HPDE6-E6E7 (cell line): ENCODE measurements at regions not wholly inside any gene's neighbourhood (a gene's known extent, or its start where the extent isn't known, plus 50 kb on each side); places are given as distances from the start of the nearest gene placed in this dataset.

Experiments
- DNase-seq: peaks from one replicate; pipeline ENCODE4 v3.0.0; 2011; ENCODE audit warnings: missing footprints; ENCODE audit errors: extremely low spot score

DNA sequence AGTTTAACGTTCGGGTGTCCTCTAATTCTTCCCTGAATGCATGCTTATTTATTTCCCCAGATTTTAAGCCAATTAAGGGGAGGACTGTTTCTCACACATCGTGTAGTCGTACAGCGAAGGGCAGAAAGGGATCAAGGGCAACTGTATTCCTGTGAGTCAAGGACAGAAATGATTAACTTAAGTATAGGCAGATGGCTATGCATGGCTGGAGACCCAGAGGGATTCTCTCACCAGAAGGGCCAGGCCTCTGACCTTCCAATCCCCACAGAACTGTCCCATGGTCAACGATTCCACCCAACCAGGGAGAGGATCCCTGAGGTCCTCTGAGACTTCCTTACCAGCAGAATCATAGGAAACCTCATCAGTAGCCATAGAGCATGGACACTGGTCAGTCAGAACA, 161.8 kb upstream of the MAP1B start:
- no peak for DNase-seq

DNA sequence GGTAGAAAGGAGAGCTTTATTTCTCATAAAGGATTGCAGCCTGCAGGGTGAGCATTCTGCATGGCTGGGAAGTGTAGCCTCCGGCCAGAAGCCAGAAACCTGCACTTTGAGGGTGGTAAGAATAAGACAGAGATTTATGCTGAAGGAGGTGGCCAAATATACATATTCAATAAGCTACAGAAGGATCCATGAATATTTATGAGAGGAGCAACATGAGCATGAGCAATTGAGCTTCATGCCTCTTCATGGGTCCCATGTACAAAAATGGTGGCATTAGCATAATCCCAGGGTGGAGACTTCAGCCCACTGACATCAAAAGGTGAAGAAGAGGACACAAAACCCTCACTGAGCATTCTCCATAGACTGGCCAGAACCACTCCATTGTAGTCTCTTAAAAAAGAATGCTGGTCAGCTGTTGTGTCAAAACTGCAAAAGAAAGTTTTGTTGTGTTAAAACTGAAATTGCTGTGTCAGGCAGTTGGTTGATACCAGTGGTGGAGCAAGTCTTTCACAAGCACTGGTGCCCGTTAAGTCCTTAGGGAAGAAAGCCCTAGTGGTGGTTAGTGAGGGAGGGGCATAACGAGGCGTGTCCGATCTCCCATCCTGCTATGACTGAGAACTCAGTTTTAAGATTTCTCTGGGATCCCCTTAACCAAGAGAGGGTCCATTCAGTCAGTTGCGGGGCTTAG, 160.8 kb upstream of the MAP1B start:
- DNase-seq, result no peak

DNA sequence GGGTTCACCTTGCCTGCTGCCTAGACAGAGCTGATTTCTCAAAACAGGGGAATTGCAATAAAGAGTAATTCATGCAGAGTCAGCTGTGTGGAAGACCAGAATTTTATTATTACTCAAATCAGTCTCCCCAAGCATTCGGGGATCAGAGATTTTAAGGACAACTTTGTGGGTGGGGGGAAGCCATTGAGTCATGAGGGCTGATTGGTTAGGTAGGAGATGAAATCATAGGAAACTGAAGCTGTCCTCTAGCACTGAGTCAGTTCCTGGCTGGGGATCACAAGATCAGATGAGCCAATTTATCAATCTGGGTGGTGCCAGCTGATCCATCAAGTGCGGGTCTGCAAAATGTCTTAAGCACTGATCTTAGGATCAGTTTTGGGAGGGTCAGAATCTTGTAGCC, 159.1 kb upstream of the MAP1B start:
- no peak for DNase-seq

DNA sequence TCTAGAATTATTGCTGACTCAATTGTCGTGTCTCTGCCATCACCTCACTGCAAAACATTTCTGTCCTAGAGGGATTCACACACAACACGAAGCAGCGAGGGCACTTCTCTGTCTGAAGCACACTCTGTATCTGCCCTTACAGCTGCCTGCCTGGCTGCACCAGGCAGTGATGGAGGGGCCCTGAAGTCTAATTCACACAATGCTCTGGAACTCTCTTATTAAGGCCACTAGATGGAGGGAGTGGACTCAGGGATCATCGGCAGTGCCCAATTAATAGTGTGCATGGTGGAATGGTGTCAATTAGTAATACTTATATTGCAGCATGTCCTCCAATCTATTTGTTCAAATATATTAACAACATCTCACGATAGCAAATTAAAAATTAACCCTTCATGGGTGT, 157.5 kb upstream of the MAP1B start:
- no peak for DNase-seq

DNA sequence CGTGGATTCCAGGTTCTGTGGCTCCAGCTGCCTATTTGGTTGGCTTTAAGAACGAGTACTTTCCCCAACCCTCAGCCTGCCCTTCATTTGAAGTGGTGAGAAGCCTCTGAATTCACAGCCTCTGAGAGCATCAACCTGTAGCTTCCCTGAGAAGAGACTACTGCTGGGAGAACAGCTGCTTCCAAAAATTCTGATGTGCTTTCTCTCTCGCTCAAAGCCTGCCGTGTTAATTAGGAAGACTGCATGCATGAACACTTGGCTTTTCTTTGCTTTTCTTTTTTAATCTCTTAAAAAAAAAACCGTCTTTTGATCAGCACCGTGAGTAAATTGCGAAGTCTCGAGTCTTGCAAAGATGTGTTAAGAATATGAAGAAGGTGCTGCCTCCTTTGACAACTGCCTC, 153.4 kb upstream of the MAP1B start:
- DNase-seq, result no peak

DNA sequence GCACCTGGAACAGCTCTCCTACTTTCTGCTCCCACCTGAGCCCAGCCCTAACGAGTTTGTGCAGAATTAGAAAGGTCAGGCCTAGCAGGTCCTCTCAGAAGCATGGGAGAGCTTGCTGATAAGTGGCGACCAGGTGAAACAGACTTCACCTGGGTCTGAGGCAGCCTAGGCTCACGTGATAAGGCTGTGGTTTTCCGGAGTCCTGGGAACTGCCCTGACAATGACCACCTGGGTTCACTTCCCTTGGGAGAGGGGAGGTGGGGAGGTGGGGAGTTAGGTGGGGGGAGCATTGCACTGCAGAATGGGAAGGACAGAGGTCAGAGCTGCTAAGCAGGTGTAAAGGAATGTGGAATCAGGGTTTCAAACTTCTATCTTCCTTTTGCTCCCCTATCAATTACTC, 152.9 kb upstream of the MAP1B start:
- DNase-seq, result no peak

DNA sequence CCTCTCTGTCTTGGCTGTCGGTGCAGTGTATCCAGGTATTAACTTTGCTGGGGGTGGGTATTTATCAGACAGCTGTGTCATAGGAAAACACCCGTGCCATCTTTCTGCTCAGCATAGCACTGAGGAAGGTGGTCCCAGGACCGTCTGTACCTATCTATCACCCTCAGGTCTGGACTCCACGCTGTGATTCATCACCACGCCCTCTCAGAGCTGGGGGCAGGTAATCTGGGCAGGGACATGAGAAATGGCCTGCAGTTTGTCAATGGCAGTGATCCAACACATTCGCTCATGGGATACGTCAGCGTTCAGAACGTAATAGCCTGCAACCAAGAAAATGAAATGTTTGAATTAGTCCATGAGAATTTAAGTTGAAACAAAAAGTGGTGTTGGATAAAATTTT, 151.6 kb upstream of the MAP1B start:
- peak; percentile 25 for DNase-seq

DNA sequence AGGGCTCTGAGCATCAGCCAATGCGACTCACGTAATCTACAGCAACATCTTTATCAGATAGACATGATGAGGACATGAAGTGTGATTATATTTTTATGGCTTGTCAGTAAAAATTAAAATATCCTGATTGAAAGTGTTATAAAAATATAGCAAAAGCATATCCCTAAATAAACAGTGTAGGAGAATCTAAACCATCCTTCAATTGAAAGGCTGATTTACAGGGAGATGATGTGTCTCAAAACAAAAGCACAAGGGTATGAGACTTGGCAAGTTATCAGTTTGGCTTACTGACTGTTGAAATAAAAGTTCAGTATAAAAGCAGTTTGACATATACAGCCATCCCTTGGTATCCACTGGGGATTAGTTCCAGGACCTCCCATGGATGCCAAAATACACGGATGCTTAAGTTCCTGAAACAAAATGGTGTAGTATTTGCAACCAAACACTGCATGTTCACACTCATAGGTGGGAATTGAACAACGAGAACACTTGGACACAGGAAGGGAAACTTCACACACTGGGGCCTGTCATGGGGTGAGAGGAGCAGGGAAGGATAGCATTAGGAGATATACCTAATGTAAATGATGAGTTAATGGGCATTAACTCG, 149.9 kb upstream of the MAP1B start:
- no peak for DNase-seq

DNA sequence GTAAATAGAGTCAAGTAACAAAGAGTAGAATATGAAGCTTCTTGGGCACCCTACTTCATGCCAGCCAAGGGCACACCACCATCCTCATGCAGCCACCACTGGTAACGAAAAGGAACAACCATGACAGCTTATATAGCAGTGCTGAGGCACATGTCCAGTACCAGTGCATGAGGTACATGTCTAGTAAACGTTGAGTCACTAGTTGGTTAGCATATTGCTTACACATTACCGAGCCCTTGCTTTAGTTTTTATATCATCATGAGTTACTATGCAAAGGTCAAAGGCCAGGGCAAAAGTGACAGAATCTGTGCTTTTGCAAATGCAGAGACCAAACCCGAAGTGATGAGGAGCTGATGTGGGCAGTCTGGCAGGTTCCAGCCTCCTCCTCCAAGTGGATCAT, 147.1 kb upstream of the MAP1B start:
- DNase-seq, result no peak

DNA sequence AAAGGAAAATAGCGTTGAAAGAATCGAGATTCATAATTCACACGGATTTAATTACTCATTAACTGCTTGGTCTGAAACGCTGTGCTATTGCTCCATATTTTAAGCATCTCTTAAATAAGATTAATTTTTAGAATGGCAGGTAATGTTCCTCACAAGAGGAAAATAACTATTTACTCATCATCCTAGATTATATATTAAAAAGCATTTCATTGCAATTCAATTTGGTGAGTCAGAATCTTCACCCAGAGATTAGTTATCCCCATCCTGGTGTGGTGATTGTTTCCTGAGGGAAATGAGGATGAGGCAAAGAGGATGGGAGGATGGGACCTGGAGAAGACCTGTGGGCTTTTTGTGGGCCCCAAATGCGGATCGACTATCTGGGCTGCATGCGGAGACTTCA, 145.5 kb upstream of the MAP1B start:
- DNase-seq, result no peak

DNA sequence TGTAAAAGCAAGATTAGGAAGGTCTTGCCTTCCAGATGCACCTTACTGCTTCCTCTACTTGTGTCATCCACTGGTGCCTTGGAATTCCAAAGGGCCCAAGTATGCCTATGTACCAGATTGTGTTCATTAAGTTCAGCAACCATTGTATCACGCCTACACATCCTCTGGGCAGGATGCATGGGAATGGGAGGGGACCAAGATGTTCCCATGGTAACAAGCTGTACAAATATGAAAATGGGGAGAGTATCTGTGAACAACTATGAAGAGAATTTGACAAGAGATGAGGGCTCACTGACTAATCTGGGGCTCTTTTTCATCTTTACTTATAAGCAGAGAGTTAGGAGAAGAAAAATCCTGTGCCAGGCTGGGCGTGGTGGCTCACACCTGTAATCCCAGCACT, 137.8 kb upstream of the MAP1B start:
- no peak for DNase-seq

DNA sequence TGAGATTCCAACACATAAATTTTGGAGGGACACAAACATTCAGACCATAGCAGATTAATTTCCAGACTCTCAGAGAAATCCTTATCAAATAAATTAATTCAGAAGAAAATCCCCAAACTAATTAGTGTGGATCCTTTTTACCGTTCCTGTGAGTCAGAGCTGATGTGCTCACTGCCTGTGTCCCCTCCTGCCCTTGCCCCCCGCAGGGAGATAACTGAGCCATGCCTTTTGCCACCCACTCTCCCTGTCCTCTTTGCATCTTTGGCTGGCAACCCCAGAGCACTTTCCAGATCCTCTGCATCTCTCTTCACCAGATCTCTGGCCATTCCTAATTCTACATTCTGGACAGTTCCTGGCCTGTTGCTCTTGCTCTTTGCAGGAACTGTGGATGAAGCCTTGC, 135.4 kb upstream of the MAP1B start:
- no peak for DNase-seq

DNA sequence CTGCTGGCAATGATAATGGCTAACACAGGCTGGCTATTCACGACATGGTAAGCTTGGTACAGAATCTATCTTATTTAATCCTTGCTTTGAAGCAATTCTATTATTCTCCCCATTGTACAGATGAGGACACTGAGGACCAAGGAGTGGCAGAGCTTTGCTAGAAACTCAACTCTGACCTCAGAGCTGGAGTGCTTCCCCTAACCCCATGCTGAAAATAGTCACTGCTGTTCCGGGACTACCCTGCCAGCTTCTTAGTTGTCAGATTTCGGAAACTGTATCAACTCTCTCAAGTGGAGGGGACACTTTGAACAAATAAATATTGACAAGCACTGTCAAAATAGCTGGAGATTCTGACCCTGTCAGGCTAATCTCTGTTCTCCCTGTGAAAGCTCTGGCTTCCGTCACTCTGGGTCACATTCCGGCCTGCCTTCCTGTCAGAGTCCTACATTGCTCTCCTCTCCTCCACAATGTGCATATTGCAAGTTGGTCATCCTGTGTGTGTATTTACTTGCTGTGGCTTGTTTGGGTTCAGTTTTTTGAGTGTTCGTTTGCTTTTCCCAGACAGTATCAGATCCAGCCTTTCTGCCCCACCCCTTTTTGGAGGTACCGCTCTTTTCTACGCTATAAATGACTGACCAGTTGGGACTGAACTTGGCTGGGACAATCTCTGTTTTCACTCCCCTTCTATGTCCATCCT, 134.3 kb upstream of the MAP1B start:
- no peak for DNase-seq

DNA sequence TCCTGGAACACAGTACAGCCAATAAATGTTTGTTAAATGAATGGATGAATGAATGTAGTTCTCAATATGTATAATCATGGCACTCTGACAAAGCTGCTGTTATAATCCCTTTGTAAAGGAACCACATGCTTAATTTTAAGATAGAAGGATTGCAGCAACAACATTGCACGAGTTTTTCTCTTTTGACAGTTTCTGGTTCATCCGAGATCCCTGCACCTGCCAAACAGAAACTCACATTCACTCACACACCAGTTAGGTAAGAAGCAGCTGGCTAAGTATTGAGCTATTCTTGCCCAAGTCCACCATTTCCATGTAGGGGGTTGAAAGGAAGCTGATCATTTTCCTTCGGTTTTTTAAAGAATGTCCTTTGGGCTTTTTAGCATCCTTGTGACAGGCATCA, 133.7 kb upstream of the MAP1B start:
- DNase-seq, result no peak

DNA sequence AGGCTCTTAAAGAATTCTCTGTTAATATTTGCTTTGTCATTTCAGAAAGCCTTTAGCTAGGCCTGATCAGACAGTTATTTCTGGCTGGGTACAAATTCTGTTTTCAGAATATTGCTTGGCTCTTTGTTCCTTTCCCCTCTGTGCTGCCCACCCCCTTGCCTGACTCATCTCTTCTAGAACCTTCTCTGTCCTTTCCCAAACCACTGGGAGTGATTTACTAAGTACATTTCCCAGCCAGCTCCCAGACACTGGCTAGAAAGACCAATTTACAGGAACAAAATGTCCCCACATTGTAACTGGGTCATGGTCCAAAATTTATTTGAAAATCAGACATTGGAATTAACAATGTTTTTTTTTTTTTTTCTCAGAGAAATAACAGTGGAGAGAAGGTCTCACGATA, 133.1 kb upstream of the MAP1B start:
- no peak for DNase-seq

DNA sequence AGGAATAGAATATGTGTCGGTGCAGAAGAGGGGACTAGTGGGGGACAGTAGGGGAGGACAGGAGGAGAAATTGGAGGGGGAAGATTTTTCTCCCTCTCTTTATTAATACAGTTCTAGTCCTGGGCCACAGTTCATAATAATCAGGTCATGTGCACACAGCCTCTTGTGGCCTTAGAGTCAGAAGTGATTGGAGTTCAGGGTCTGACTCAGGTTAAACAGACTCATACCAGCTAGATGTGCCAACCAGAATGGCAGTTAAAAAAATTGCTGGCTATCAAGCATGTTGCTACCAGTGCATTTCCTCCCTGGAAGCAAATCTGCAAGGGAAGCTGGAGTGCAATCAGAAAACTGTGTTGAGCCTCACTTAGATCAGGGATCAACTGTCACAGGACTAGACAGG, 132.7 kb upstream of the MAP1B start:
- no peak for DNase-seq

DNA sequence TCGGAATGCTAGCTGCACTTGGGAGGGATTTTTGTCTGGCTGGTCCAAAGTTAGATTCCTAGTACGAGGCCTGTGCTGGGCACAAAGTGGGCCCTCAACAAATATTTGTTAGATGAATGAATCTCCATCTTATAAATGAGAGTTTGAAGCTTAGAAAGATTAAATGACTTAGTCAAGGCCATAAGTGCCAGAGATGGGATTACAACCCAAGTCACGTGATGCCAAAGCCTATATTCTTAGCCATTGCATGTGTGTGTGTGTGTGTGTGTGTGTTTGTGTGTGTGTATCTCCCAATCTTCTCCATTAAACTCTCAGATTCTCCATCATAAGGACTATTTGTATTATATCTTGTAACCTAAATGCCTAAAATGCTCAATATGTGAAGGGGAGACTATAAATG, 130.8 kb upstream of the MAP1B start:
- no peak for DNase-seq

DNA sequence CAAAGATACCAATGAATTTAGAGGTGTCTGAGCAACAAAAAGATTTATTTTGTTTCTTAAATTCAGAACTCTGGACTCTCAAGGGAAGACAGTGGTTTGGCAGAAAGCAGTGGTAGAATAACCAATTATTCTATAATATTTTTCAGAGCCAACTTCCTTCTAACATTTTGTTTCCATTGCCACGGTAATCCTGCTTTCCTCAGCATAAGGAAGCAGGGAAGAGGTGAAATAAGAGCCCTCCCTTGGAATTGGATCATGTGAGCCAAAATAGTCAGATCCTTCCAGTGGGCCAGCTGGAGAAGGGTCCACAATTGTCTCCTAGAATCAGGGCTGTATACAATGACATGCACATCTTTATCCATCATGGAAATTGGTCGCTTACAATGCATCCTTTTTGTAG, 130.0 kb upstream of the MAP1B start:
- DNase-seq, result no peak

DNA sequence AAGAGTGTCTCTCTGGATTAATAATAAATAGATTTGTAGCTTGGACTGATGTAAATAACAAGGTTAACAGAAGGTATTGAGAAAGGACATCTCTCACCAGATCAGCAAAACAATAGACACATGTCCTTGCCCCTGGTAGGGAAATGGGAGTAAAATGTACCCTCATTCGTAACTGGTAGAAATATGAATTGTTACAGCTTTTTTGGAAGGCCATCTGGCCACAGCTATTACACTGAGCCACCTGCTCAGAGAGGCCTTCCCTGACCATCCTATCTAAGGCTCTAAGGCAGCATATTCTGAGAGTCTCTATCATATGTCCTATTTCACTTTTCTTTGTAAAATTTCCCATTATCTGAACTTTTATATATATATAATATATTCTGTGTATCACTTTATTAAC, 129.1 kb upstream of the MAP1B start:
- DNase-seq, result no peak

DNA sequence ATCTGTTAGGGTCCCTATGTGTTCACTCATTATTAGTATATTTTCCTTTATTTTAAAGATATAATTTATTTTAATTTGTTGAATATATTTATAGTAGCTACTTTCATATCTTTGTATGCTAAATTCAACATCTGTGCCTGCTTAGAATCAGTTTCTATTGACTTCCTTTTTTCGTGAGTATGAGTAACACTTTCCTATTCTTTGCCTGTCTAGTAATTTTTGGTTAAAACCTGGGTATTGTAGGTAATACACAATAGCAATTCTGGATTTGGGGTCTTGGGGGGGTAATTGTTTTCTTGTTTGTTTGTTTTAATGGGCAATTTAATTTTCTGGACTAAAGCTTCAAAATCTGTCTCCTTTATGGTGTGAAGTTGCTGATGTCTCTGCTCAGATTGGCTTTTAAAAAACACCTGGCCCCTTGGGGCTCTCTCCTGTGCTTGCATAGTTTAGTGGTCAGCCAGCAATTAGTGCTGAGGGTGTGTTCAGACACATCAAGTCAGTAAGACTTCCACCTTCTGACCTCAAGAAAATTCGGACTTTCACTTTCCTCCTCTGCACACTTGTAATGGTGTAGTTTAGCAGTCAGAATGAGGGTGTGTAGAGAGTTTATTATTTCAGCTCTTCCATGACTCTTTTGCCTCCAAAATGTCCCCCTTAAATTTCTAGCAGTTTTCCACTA, 124.4 kb upstream of the MAP1B start:
- no peak for DNase-seq

DNA sequence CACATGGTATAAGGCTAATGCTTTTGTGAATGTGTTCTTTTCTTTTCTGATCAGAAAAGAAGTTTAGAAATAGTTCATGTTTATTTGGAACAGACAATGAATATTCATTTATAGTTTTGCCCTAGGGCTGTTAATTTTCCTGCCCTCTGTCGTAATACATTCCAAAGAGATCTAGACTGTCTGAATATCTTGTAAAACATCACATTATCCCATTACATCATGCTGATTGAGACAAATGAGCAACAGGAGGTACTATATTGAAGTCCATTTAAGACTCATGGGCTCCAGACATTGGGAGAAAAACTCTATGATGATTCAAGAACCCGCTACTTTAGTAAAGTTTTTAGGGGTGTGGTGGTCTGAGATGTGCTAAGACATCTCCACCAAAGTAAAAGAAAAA, 121.2 kb upstream of the MAP1B start:
- no peak for DNase-seq

DNA sequence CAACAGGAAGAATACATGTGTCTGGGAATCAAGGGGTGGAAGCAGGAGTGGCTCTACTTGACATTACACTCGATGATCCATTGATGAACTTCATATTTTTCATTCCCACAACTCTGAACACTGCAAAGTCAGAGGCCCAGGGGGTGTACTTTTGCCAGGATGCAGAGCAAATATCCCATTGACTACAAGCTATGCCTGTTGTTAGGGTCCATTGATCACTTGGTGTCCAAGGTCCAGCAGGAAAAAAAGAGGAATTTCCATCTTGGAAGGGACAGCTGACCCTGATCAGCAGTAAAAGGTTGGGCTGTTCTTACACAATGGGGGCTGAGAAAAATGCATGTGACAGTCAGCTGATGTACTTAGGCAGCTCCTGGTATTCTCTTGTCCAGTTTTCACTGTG, 118.5 kb upstream of the MAP1B start:
- no peak for DNase-seq

DNA sequence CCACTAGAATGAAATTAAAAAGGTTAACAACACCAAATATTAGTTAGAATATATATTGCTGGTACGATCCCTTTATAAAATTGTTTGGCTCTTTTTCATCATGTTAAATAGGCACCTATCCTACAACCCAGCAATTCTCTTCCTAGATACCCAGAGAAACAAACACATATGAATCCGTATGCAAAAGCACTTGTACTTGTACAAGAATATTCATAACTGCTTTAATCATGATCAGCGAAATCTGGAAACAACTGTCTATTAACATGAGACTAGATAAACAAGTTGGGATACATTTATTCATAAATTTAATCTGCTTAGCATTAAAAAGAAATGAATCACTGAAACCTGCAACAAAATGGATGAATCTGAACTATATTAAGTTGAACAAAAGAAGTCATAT, 113.7 kb upstream of the MAP1B start:
- no peak for DNase-seq
